K562 (cell line): ENCODE measurements at regions not wholly inside any gene's neighbourhood (a gene's known extent, or its start where the extent isn't known, plus 50 kb on each side); places are given as distances from the start of the nearest gene placed in this dataset.

ENCODE experiments used
- ATAC-seq: fragments of 200-7000 bp; cut with Tn5 transposase; 3 replicates; pipeline ENCODE4 v1.9.1; 2020; ENCODE audit warnings: moderate library complexity
- BruUV-seq: library from RNA; stranded (reverse); fragments of 400-500 nt; replicated peaks from 2 replicates; lab custom pipeline; 2021; lab: Mats Ljungman, UMichigan
- CTCF ChIA-PET: fragments of 300-600 bp; formaldehyde crosslinking; extraction: SDS; loops from one replicate; lab custom pipeline; 2021; ENCODE audit warnings: low intra/inter-chr PET ratio; lab: Yijun Ruan, JAX
- POLR2A ChIA-PET: fragments of 300-600, 350-650 bp; sonication (Branson Sonifier 250); formaldehyde crosslinking; extraction: SDS; loops from one replicate; lab custom pipeline; 2021; ENCODE audit warnings: antibody characterized with exemption, inconsistent platforms; lab: Yijun Ruan, JAX
- DNase-seq, 4 experiments: peaks; one replicate each; pipeline versions ENCODE4 v3.0.0 to v3.0.0-alpha.2; 2011 to 2018; ENCODE audit warnings: low spot score in 3 of 4, mixed read lengths in 3 of 4; ENCODE audit errors: extremely low read depth in 1 of 4
- FAIRE-seq: peaks from 2 replicates; lab custom pipeline; 2011; peaks lifted over from hg19 to GRCh38; lab: Jason Lieb, UNC
- H2AFZ ChIP-seq: 2 replicates; pipeline ENCODE4 v1.6.0; 2011; ENCODE audit warnings: low read depth, low read length, control low read depth, inconsistent platforms
- H3K27ac ChIP-seq: fragments of 200-600 bp; 3 replicates; pipeline ENCODE4 v1.8.0; 2011; ENCODE audit warnings: low read depth, mild to moderate bottlenecking, control low read depth, inconsistent platforms, low read length, moderate library complexity, mixed read lengths; ENCODE audit errors: extremely low read depth
- H3K27me3 ChIP-seq, 2 experiments: fragments of 300-600 bp in 1 of 2; 2 replicates in 1 of 2; 3 replicates in 1 of 2; pipeline versions ENCODE4 v1.6.0 to v1.8.0; 2011; ENCODE audit warnings: inconsistent platforms in 2 of 2, low read length in 2 of 2, mild to moderate bottlenecking in 1 of 2, mixed read lengths in 1 of 2, moderate library complexity in 1 of 2; ENCODE audit not compliant: control insufficient read depth in 2 of 2, insufficient read depth in 2 of 2
- H3K36me3 ChIP-seq: fragments of 300-600 bp; 3 replicates; pipeline ENCODE4 v1.8.0; 2011; ENCODE audit warnings: mild to moderate bottlenecking, low read length, inconsistent platforms; ENCODE audit not compliant: control insufficient read depth, insufficient read depth
- H3K4me1 ChIP-seq, 2 experiments: fragments of 200-600 bp in 1 of 2; replicated peaks in 1 of 2; 2 replicates in 1 of 2; 3 replicates in 1 of 2; pipeline versions ENCODE4 v1.5.1 to v1.8.0; 2011; ENCODE audit warnings: inconsistent platforms in 2 of 2, low read length in 2 of 2, mild to moderate bottlenecking in 1 of 2, mixed read lengths in 1 of 2, moderate library complexity in 1 of 2; ENCODE audit not compliant: control insufficient read depth in 2 of 2, insufficient read depth in 2 of 2
- H3K4me2 ChIP-seq: 2 replicates; pipeline ENCODE4 v1.6.1; 2011; ENCODE audit warnings: low read length, control low read depth, inconsistent platforms, mixed read lengths; ENCODE audit not compliant: insufficient read depth
- H3K4me3 ChIP-seq: fragments of 200-600 bp; sonication (generic), shearing (Covaris generic); 2 replicates; pipeline ENCODE4 v1.5.1; 2016; ENCODE audit warnings: control low read depth, inconsistent platforms
- H3K79me2 ChIP-seq: fragments of 200-600 bp; 3 replicates; pipeline ENCODE4 v1.8.0; 2011; ENCODE audit warnings: low read length, inconsistent platforms; ENCODE audit not compliant: control insufficient read depth, insufficient read depth
- H3K9ac ChIP-seq, 2 experiments: 2 replicates each; pipeline versions ENCODE4 v1.6.0 to v1.6.1; 2011; ENCODE audit warnings: low read depth in 2 of 2, low read length in 2 of 2, control low read depth in 1 of 2, inconsistent platforms in 1 of 2, mild to moderate bottlenecking in 1 of 2, mixed read lengths in 1 of 2; ENCODE audit not compliant: insufficient read depth in 1 of 2
- H3K9me1 ChIP-seq: one replicate; pipeline ENCODE4 v1.6.0; 2011; ENCODE audit warnings: inconsistent platforms, mild to moderate bottlenecking, low read length, moderate library complexity; ENCODE audit not compliant: control insufficient read depth, insufficient read depth
- H3K9me3 ChIP-seq: replicated peaks from 2 replicates; pipeline ENCODE4 v1.5.1; 2011; ENCODE audit warnings: low read depth, low read length, inconsistent platforms; ENCODE audit not compliant: control insufficient read depth, insufficient read depth
- H4K20me1 ChIP-seq: replicated peaks from 2 replicates; pipeline ENCODE4 v1.6.1; 2011; ENCODE audit warnings: low read length, inconsistent platforms, mixed read lengths; ENCODE audit not compliant: control insufficient read depth, insufficient read depth
- DIDO1 ChIP-seq: fragments of 450-650 bp; IDR thresholded peaks from 2 replicates; pipeline ENCODE4 v1.6.1; 2016; ENCODE audit warnings: low read depth, missing biosample characterization, missing genetic modification characterization
- EZH2 ChIP-seq: IDR thresholded peaks from 2 replicates; pipeline ENCODE4 v1.6.1; 2012; ENCODE audit warnings: low read depth, mild to moderate bottlenecking, inconsistent platforms, low read length, borderline replicate concordance
- KDM4B ChIP-seq, 2 experiments: fragments of 450-650 bp in 1 of 2; sonication (generic) in 1 of 2; IDR thresholded peaks; 2 replicates each; pipeline ENCODE4 v1.6.1; 2016 to 2017; ENCODE audit warnings: borderline replicate concordance in 2 of 2, antibody characterized with exemption in 1 of 2, low read depth in 1 of 2, mild to moderate bottlenecking in 1 of 2
- LCOR ChIP-seq: sonication (generic); formaldehyde crosslinking; IDR thresholded peaks from 2 replicates; pipeline ENCODE4 v1.8.0; 2022; ENCODE audit warnings: mild to moderate bottlenecking, missing genetic modification reagents
- MITF ChIP-seq: IDR thresholded peaks from 2 replicates; pipeline ENCODE4 v1.6.1; 2014; ENCODE audit warnings: antibody characterized with exemption
- NFXL1 ChIP-seq: fragments of 450-650 bp; formaldehyde crosslinking; IDR thresholded peaks from 2 replicates; pipeline ENCODE4 v1.4.0; 2021; ENCODE audit warnings: mild to moderate bottlenecking
- POLR2A ChIP-seq: fragments of 450-650 bp; conservative IDR thresholded peaks from 2 replicates; pipeline ENCODE4 v1.6.1; 2016
- RBFOX2 ChIP-seq: fragments of 200-400 bp; formaldehyde crosslinking; IDR thresholded peaks from 2 replicates; pipeline ENCODE4 v1.6.1; 2017; ENCODE audit warnings: low read depth, mild to moderate bottlenecking, low read length, moderate library complexity
- SMAD3 ChIP-seq: fragments of 450-650 bp; formaldehyde crosslinking; conservative IDR thresholded peaks from 2 replicates; pipeline ENCODE4 v1.4.0; 2020; ENCODE audit warnings: mild to moderate bottlenecking
- TSHZ1 ChIP-seq: fragments of 250-450 bp; sonication (Bioruptor Pico); IDR thresholded peaks from 2 replicates; pipeline ENCODE4 v1.4.0; 2020; ENCODE audit warnings: mild to moderate bottlenecking, moderate library complexity
- ZFP1 ChIP-seq: fragments of 450-650 bp; formaldehyde crosslinking; IDR thresholded peaks from 2 replicates; pipeline ENCODE4 v1.4.0; 2020; ENCODE audit warnings: mild to moderate bottlenecking, mixed read lengths
- ZFP30 ChIP-seq: fragments of 250-450 bp; sonication (Bioruptor Pico); IDR thresholded peaks from 2 replicates; pipeline ENCODE4 v1.8.0; 2022; ENCODE audit warnings: moderate library complexity, mild to moderate bottlenecking, inconsistent platforms, borderline replicate concordance
- ZNF24 ChIP-seq: fragments of 450-650 bp; IDR thresholded peaks from 2 replicates; pipeline ENCODE4 v1.6.1; 2016
- WGBS: fragments of 100-300 bp; shearing (Covaris generic); methylation state at CpG from one replicate; pipeline ENCODE4 v1.1.6; 2016; ENCODE audit warnings: low coverage, mixed read lengths; ENCODE audit not compliant: insufficient coverage; ENCODE audit errors: missing lambda C conversion rate; 5-methylcytosine and 5-hydroxymethylcytosine counted together
- in situ Hi-C: fragments of 300-500 bp; cut with MboI; formaldehyde crosslinking; loops from 4 replicates; pipeline ENCODE4 v1.15.0; 2018; ENCODE audit warnings: inconsistent platforms, mixed read lengths
- intact Hi-C: fragments of 100-400 bp; cut with micrococcal nuclease; formaldehyde crosslinking; loops from 2 replicates; pipeline ENCODE4 v1.14.2; 2022

GRCh38 chr3:177731644-177732268 is 534.5 kb upstream of the TBL1XR1 start:
- Histone ChIP-seq H3K9me3 (no peaks in the 10 kb centered on the region), H3K4me2 (no peak overlapping the region), H3K4me3 (no peak overlapping the region), H4K20me1 (no peaks in the 10 kb centered on the region), H3K27ac (no peak overlapping the region), H3K9ac (no peak overlapping the region), H3K27me3 (0 out of 5 replicates have a peak, but pooled peaks cover 0 to 4% of the 10 kb centered on the region in 2 experiments), H2AFZ (no peak overlapping the region), H3K36me3 (no peaks in the 10 kb centered on the region), H3K79me2 (no peaks in the 10 kb centered on the region), H3K4me1 (no peaks in the 10 kb centered on the region; a peak in 1 of 5 replicates), H3K9me1 (no peaks in the 10 kb centered on the region)
- POLR2A ChIA-PET: interaction anchor here (1.1 kb wide), 1 partner anchor 9 kb away, joined by 3 read pairs; no protein-coding TSS in a partner anchor
- WGBS: 9% methylated on average over 3 of the region's 3 CpGs
- DNase-seq: no peak
- in situ Hi-C loops: no loop called here
- intact Hi-C loops: no loop called here
- no peak for TF ChIP-seq EZH2
- FAIRE-seq: no peak
- BruUV-seq: no TSS peak
- CTCF ChIA-PET: no interaction called here
- no peak for ATAC-seq

- Histone ChIP-seq H2AFZ (no peak overlapping the region), H3K4me3 (no peak overlapping the region), H3K9ac (no peak overlapping the region), H3K9me3 (no peaks in the 10 kb centered on the region), H3K9me1 (no peaks in the 10 kb centered on the region), H3K36me3 (no peaks in the 10 kb centered on the region), H3K4me2 (no peak overlapping the region), H3K4me1 (no peaks in the 10 kb centered on the region; a peak in 1 of 5 replicates), H4K20me1 (no peaks in the 10 kb centered on the region), H3K27ac (no peak overlapping the region), H3K79me2 (no peaks in the 10 kb centered on the region), H3K27me3 (no peaks in the 10 kb centered on the region)
- BruUV-seq: no TSS peak
- intact Hi-C loops: no loop called here
- in situ Hi-C loops: no loop called here
- ATAC-seq: no peak
- no peak for FAIRE-seq
- CTCF ChIA-PET: no interaction called here
- 15% methylated on average over 1 of the region's 1 CpG for WGBS
- POLR2A ChIA-PET: no interaction called here
- DNase-seq: no peak
- TF ChIP-seq SMAD3 (CRISPR knock-in tag) (no peak), ZNF24 (no peak), TSHZ1 (no peak), POLR2A (no peak), ZFP30 (no peak), DIDO1 (tag) (no peak), RBFOX2 (no peak), KDM4B (IDR thresholded peaks at IDR 0.05; ENCODE audit: borderline replicate concordance in 2 of 2, low read depth in 1 of 2) (no peak), NFXL1 (CRISPR knock-in tag) (no peak), MITF (no peak), LCOR (CRISPR knock-in tag) (no peak), ZFP1 (no peak)
These were observed 536.0 kb upstream of the TBL1XR1 start for GRCh38 chr3:177733233-177733632.
